ENCODE measurements at regions not wholly inside any gene's neighbourhood (a gene's known extent, or its start where the extent isn't known, plus 50 kb on each side); places are given as distances from the start of the nearest gene placed in this dataset.

GRCh38 chr4:72828864-72829263 lies 240.7 kb downstream of the COX18 start:
- H3K36me3 ChIP-seq, result no peaks in the 10 kb centered on the region
- H3K4me1 ChIP-seq, result no peaks in the 10 kb centered on the region
- no peaks in the 10 kb centered on the region for H3K27me3 ChIP-seq
- intact Hi-C loops (cut with DNase I), result no loop called here
- H3K9me3 ChIP-seq, result no peaks in the 10 kb centered on the region
- DNase-seq, result no peak
- H3K27ac ChIP-seq, result no peak overlapping the region
- TF ChIP-seq POLR2AphosphoS5 (IDR thresholded peaks at IDR 0.05) (no peak), CTCF (IDR thresholded peaks at IDR 0.05) (no peak), POLR2A (IDR thresholded peaks at IDR 0.05) (no peak), EP300 (IDR thresholded peaks at IDR 0.05) (no peak)
- no peak overlapping the region for H3K4me3 ChIP-seq
- 75 to 90% methylated on average over 1 of the region's 1 CpG for WGBS, 2 donors

DNA sequence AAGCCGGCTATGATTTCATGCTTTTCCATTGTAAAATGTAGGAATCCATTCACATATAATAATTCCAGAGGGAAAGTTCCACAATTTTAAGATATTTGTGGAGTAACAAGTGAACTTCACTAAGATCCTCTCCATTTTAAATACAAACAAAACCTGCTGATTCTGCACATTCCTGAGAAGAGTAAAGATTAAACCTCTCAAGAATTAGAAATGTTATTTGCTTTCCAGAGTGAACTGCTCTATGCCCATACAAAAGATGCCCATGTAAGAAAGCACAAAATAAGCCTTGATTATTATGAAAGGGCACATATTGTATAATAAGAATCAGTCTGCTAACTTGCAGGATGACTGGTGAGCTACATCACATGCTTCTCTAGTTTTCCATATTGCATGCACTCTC lies 241.5 kb downstream of the COX18 start:
- intact Hi-C loops (cut with DNase I), result no loop called here
- Histone ChIP-seq H3K9me3 (no peaks in the 10 kb centered on the region), H3K36me3 (no peaks in the 10 kb centered on the region), H3K27ac (no peak overlapping the region), H3K27me3 (no peaks in the 10 kb centered on the region), H3K4me1 (no peaks in the 10 kb centered on the region), H3K4me3 (no peak overlapping the region)
- no peak for TF ChIP-seq POLR2AphosphoS5 (IDR thresholded peaks at IDR 0.05)
- TF ChIP-seq POLR2A (IDR thresholded peaks at IDR 0.05), result no peak
- no peak for TF ChIP-seq CTCF (IDR thresholded peaks at IDR 0.05)
- no peak for TF ChIP-seq EP300 (IDR thresholded peaks at IDR 0.05)
- 82 to 88% methylated on average over 1 of the region's 1 CpG for WGBS, 2 donors
- no peak for DNase-seq

DNA sequence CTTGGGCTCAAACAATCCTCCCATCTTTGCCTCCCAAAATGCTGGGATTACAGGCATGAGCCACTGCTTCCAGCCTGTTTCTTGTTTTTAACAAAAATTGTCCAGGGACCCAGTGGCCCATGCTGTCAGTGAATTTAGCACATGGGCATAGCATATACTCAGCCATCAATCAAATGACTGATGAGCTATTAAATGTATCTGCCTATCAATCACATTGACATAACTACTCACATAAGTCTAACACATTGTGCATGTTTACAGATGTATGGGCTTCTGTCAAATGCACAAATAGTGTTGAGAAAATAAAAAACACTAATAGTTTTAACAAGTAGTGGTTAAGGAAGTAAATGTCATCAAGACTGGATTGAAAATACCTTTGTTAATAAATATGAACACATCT lies 249.4 kb downstream of the COX18 start:
- no peaks in the 10 kb centered on the region for H3K9me3 ChIP-seq
- H3K27me3 ChIP-seq, result no peaks in the 10 kb centered on the region
- intact Hi-C loops (cut with DNase I), result no loop called here
- no peak for DNase-seq
- H3K36me3 ChIP-seq, result no peaks in the 10 kb centered on the region
- no peak overlapping the region for H3K27ac ChIP-seq
- H3K4me1 ChIP-seq, result no peaks in the 10 kb centered on the region
- H3K4me3 ChIP-seq, result no peak overlapping the region
- no peak for TF ChIP-seq CTCF (IDR thresholded peaks at IDR 0.05)
- TF ChIP-seq POLR2AphosphoS5 (IDR thresholded peaks at IDR 0.05), result no peak
- no peak for TF ChIP-seq EP300 (IDR thresholded peaks at IDR 0.05)
- TF ChIP-seq POLR2A (IDR thresholded peaks at IDR 0.05), result no peak

GRCh38 chr4:72817012-72817411 lies 248.0 kb upstream of the ADAMTS3 start:
- Histone ChIP-seq H3K36me3 (no peaks in the 10 kb centered on the region), H3K4me1 (no peaks in the 10 kb centered on the region), H3K4me3 (no peak overlapping the region), H3K27me3 (no peaks in the 10 kb centered on the region), H3K9me3 (no peaks in the 10 kb centered on the region), H3K27ac (no peak overlapping the region)
- DNase-seq, result no peak
- WGBS, 2 donors, result 67 to 76% methylated on average over 1 of the region's 1 CpG
- intact Hi-C loops (cut with DNase I), result no loop called here
- TF ChIP-seq CTCF (IDR thresholded peaks at IDR 0.05), result no peak
- TF ChIP-seq EP300 (IDR thresholded peaks at IDR 0.05), result no peak
- no peak for TF ChIP-seq POLR2AphosphoS5 (IDR thresholded peaks at IDR 0.05)
- TF ChIP-seq POLR2A (IDR thresholded peaks at IDR 0.05), result no peak

DNA sequence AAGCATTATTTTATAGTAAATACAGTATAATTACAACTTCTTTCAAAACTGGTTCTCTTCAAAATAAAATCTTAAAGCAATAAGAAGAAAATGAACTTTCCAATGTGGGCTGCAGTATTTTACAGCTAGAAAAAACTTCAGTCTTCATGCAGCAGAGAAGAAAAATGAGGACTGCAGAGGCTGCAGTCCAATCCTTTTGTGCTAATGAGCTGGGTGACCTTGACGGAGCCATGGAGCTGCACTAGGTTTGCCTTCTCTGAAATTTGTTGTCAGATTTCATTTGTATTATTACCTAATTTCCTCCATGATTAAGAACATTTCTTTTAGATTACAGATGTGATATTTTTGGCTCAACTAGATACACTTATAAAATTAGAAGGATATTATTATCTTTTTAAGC lies 245.2 kb upstream of the ADAMTS3 start:
- Histone ChIP-seq H3K27ac (no peak overlapping the region), H3K36me3 (no peaks in the 10 kb centered on the region), H3K4me1 (no peaks in the 10 kb centered on the region), H3K4me3 (no peak overlapping the region), H3K9me3 (no peaks in the 10 kb centered on the region), H3K27me3 (no peaks in the 10 kb centered on the region)
- 67 to 69% methylated on average over 1 of the region's 1 CpG for WGBS, 2 donors
- TF ChIP-seq POLR2AphosphoS5 (IDR thresholded peaks at IDR 0.05) (no peak), CTCF (IDR thresholded peaks at IDR 0.05) (no peak), EP300 (IDR thresholded peaks at IDR 0.05) (no peak), POLR2A (IDR thresholded peaks at IDR 0.05) (no peak)
- intact Hi-C loops (cut with DNase I), result no loop called here
- DNase-seq, result no peak

Measured in sigmoid colon (tissue), 6 donors.